NT2/D1 (cell line): ENCODE measurements at regions not wholly inside any gene's neighbourhood (a gene's known extent, or its start where the extent isn't known, plus 50 kb on each side); places are given as distances from the start of the nearest gene placed in this dataset.

Experiments used
- DNase-seq: peaks from one replicate; pipeline ENCODE4 v3.0.0-alpha.2; 2011; ENCODE audit warnings: low read depth, low spot score
- H3K27me3 ChIP-seq: 2 replicates; pipeline ENCODE4 v1.6.0; 2011; ENCODE audit warnings: mild to moderate bottlenecking; ENCODE audit not compliant: insufficient read length, insufficient read depth
- H3K36me3 ChIP-seq: 2 replicates; pipeline ENCODE4 v1.6.1; 2011; ENCODE audit warnings: mild to moderate bottlenecking, low read length, mixed read lengths; ENCODE audit not compliant: insufficient read depth, insufficient read length
- H3K4me1 ChIP-seq: 2 replicates; pipeline ENCODE4 v1.5.1; 2011; ENCODE audit not compliant: insufficient read depth, insufficient read length
- H3K4me3 ChIP-seq: 2 replicates; pipeline ENCODE4 v1.5.1; 2011; ENCODE audit warnings: low read depth; ENCODE audit not compliant: insufficient read length
- H3K9ac ChIP-seq: 2 replicates; pipeline ENCODE4 v1.6.0; 2011; ENCODE audit warnings: low read depth; ENCODE audit not compliant: insufficient read length
- H3K9me3 ChIP-seq: 2 replicates; pipeline ENCODE4 v1.5.1; 2011; ENCODE audit warnings: mild to moderate bottlenecking, low read length; ENCODE audit not compliant: insufficient read depth
- SUZ12 ChIP-seq: IDR thresholded peaks from 2 replicates; pipeline ENCODE4 v1.6.1; 2011; ENCODE audit not compliant: insufficient read length, insufficient read depth; ENCODE audit errors: extremely low read depth
- YY1 ChIP-seq: IDR thresholded peaks from 2 replicates; pipeline ENCODE4 v1.6.1; 2011; ENCODE audit not compliant: insufficient read length, insufficient read depth
- ZNF274 ChIP-seq: IDR thresholded peaks from 2 replicates; pipeline ENCODE4 v1.6.1; 2011; ENCODE audit warnings: mild to moderate bottlenecking, low read depth, low read length

GRCh38 chr2:128715360-128715759, 396.7 kb upstream of the HS6ST1 start:
- Histone ChIP-seq H3K36me3 (no peaks in the 10 kb centered on the region), H3K9me3 (no peaks in the 10 kb centered on the region), H3K9ac (no peak overlapping the region), H3K27me3 (no peaks in the 10 kb centered on the region), H3K4me3 (no peak overlapping the region), H3K4me1 (peaks cover 2% of the 10 kb centered on the region)
- DNase-seq: no peak
- no peak for TF ChIP-seq YY1
- no peak for TF ChIP-seq SUZ12
- TF ChIP-seq ZNF274: no peak

DNA sequence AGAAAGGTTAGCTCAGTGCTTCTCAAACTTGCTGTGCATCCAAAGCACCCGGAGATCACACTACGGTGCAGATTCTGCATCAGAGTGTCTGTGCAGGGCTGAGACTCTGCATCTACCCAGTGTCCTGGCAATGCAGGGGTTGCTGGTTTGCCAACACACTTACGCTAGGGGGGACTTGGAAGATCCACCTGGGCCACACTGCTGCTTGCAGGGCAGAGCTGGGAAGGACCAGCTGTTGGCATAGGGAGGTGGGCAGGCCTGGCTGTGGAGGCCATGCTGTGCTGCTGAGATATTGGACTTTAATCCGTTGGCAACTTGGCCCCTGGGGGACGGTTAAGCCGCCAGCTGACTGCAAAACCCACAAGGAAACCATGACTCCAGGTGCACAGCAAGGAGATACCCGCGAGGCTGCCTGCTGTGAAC, 397.6 kb upstream of the HS6ST1 start:
- no peak for TF ChIP-seq ZNF274
- TF ChIP-seq SUZ12: no peak
- TF ChIP-seq YY1: no peak

DNA sequence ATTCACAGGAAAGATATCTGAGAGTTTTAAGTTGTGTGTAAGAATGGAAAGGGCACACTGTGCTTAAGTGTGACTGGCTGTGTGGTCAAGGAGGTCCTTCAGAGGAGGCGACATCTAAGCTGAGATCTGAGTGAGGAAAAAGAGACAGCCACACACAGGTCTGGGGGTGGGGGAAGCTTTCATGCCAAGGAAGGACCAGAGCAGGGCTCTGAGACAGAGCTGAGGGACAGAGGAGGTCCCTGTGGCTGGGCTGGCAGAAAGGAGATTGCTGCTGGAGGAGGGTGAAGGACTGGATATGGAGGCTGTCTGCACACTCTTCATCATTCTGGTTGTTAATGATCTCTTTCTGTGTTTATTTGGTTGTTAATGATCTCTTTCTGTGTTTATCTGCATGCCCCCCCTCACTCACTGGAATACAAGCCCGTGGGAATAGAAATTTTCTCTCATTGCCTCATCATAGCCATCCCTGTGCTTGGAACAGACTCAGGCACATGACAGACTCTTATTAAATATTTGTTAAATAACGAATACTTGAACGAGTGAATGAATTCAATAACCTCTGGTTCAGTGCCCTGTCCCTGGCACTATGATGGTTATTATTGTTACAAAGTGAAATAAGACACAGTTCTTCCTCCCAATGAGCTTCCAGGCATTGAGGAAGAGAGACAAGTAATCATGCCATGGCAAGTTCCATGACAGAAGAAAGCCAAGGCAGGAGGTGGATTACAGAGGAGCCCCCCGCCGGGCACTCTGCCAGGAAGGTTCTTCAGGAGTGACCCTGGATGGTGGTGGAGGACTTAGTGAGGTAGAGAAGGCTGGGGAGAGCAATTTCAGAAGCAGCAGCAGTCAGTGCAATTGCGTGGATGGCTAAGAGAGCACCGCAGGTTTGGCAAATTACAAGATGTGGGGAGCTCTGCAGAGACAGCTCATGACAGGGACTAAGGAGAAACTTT, 399.4 kb upstream of the HS6ST1 start:
- Histone ChIP-seq H3K9ac (no peak overlapping the region), H3K36me3 (no peaks in the 10 kb centered on the region), H3K27me3 (no peaks in the 10 kb centered on the region), H3K4me3 (no peak overlapping the region), H3K9me3 (no peaks in the 10 kb centered on the region), H3K4me1 (peaks cover 2% of the 10 kb centered on the region)
- no peak for DNase-seq
- TF ChIP-seq ZNF274: no peak
- no peak for TF ChIP-seq SUZ12
- no peak for TF ChIP-seq YY1

More for the DNA sequence above, 397.6 kb upstream of the HS6ST1 start:
- no peaks in the 10 kb centered on the region for H3K9me3 ChIP-seq
- H3K4me3 ChIP-seq: no peak overlapping the region
- H3K9ac ChIP-seq: no peak overlapping the region
- no peak for DNase-seq
- H3K4me1 ChIP-seq: peaks cover 2% of the 10 kb centered on the region
- H3K36me3 ChIP-seq: no peaks in the 10 kb centered on the region
- no peaks in the 10 kb centered on the region for H3K27me3 ChIP-seq

DNA sequence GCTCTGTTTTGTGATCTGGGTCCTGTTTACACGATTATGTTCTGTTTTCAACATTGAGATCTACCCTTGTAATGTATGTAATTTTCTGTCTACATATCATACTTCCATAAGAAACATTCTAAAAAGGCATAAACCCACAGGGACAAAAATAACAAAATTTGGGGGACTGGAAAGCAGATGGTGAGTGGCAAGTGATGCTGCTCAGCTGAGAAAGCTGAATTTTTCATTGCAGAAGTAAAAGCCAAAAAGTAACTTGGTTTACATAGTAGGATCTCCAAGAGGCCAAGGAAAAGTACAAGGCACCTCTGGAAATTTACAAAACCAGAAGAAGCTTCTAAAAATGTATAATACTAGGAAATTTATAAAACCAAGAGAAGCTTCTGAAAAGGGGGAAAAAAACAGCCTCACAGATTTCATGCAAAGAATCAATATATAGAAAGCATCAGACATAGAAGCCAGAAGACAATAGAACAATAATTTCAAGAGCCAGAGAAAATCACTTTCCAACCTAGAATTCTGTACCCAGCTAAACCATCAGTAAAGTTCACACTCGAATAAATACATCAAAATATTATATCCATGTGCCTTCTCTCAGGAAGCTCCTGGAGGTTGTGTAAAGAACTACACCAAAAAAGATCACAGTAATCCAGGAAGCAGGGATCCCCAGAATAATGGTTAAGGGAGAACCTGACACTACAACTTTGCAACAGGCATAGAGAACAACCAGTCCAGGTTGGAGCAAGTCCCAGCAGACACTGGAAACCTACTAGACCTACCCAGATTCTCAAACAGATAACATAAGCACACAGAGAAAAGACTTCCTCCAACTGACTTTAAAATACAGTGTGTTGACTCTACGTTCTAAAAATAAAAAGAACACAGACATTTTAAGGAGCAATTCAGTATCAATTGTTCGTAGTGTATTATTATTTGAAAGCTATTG, 401.7 kb upstream of the HS6ST1 start:
- TF ChIP-seq SUZ12: no peak
- no peak for TF ChIP-seq ZNF274
- no peak for TF ChIP-seq YY1
- H3K9me3 ChIP-seq: no peaks in the 10 kb centered on the region
- no peak overlapping the region for H3K4me3 ChIP-seq
- no peaks in the 10 kb centered on the region for H3K36me3 ChIP-seq
- no peaks in the 10 kb centered on the region for H3K4me1 ChIP-seq
- no peak overlapping the region for H3K9ac ChIP-seq
- H3K27me3 ChIP-seq: no peaks in the 10 kb centered on the region
- DNase-seq: no peak

DNA sequence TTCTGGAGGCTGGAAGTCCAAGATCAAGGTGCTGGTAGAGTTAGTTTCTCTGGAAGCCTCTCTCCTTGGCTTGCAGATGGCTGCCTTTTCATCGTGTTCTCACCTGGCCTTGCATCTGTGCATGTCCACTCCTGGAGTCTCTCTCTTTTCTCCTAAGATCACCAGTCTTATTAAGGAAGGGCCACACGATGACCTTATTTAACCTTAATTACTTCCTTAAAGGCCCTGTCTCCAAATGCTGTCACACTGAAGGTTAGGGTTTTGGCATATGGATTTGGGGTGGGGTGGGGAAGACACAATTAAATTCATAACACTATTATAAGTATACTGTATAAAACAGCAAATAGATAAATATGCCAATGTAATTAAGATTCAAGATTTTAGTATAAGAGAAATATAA, 402.4 kb upstream of the HS6ST1 start:
- Histone ChIP-seq H3K27me3 (no peaks in the 10 kb centered on the region), H3K4me1 (no peaks in the 10 kb centered on the region), H3K4me3 (no peak overlapping the region), H3K36me3 (no peaks in the 10 kb centered on the region), H3K9ac (no peak overlapping the region), H3K9me3 (no peaks in the 10 kb centered on the region)
- no peak for DNase-seq
- TF ChIP-seq SUZ12 (no peak), YY1 (no peak), ZNF274 (no peak)

- no peaks in the 10 kb centered on the region for H3K27me3 ChIP-seq
- no peak for DNase-seq
- no peaks in the 10 kb centered on the region for H3K9me3 ChIP-seq
- no peaks in the 10 kb centered on the region for H3K4me1 ChIP-seq
- no peaks in the 10 kb centered on the region for H3K36me3 ChIP-seq
- TF ChIP-seq SUZ12: no peak
- TF ChIP-seq ZNF274: no peak
- no peak for TF ChIP-seq YY1
- H3K4me3 ChIP-seq: no peak overlapping the region
- H3K9ac ChIP-seq: no peak overlapping the region
Observed at GRCh38 chr2:128722489-128722888, 403.8 kb upstream of the HS6ST1 start.

GRCh38 chr2:128724547-128724946, 405.9 kb upstream of the HS6ST1 start:
- H3K9me3 ChIP-seq: no peaks in the 10 kb centered on the region
- no peaks in the 10 kb centered on the region for H3K4me1 ChIP-seq
- no peak overlapping the region for H3K4me3 ChIP-seq
- H3K36me3 ChIP-seq: no peaks in the 10 kb centered on the region
- TF ChIP-seq SUZ12 (no peak), ZNF274 (no peak), YY1 (no peak)
- no peaks in the 10 kb centered on the region for H3K27me3 ChIP-seq
- DNase-seq: no peak
- no peak overlapping the region for H3K9ac ChIP-seq
